ENCODE measurements at regions not wholly inside any gene's neighbourhood (a gene's known extent, or its start where the extent isn't known, plus 50 kb on each side); places are given as distances from the start of the nearest gene placed in this dataset.

- no peaks in the 10 kb centered on the region for H3K36me3 Mint-ChIP-seq (ENCODE audit: low read depth)
- no peak overlapping the region for H3K4me3 Mint-ChIP-seq
- no peaks in the 10 kb centered on the region for H3K27me3 Mint-ChIP-seq (ENCODE audit: low read depth)
- DNase-seq (ENCODE audit: low read depth, low spot score): no peak
- no peak overlapping the region for H3K27ac Mint-ChIP-seq (ENCODE audit: unreplicated experiment)
- peaks cover 14% of the 10 kb centered on the region for H3K4me1 Mint-ChIP-seq
- no peak for TF ChIP-seq CTCF (conservative IDR thresholded peaks at IDR 0.05)
- no peaks in the 10 kb centered on the region for H3K9me3 Mint-ChIP-seq
Observed at GRCh38 chr2:126408671-126409070, 247.3 kb upstream of the GYPC start.

- no peak for TF ChIP-seq CTCF (conservative IDR thresholded peaks at IDR 0.05)
- no peaks in the 10 kb centered on the region for H3K36me3 Mint-ChIP-seq (ENCODE audit: low read depth)
- H3K4me1 Mint-ChIP-seq: peaks cover 14% of the 10 kb centered on the region
- DNase-seq (ENCODE audit: low read depth, low spot score): no peak
- H3K4me3 Mint-ChIP-seq: no peak overlapping the region
- no peak overlapping the region for H3K27ac Mint-ChIP-seq (ENCODE audit: unreplicated experiment)
- no peaks in the 10 kb centered on the region for H3K27me3 Mint-ChIP-seq (ENCODE audit: low read depth)
- no peaks in the 10 kb centered on the region for H3K9me3 Mint-ChIP-seq
Observed at GRCh38 chr2:126409850-126410249, 246.1 kb upstream of the GYPC start.

GRCh38 chr2:126413079-126413478, 242.9 kb upstream of the GYPC start:
- Mint-ChIP-seq H3K27ac (ENCODE audit: unreplicated experiment) (no peak overlapping the region), H3K36me3 (ENCODE audit: low read depth) (peaks cover 2% of the 10 kb centered on the region), H3K9me3 (peaks cover 2% of the 10 kb centered on the region), H3K4me3 (no peak overlapping the region), H3K4me1 (peaks cover 9% of the 10 kb centered on the region), H3K27me3 (ENCODE audit: low read depth) (no peaks in the 10 kb centered on the region)
- no peak for TF ChIP-seq CTCF (conservative IDR thresholded peaks at IDR 0.05)
- DNase-seq (ENCODE audit: low read depth, low spot score): no peak

GRCh38 chr2:126419403-126419802, 236.6 kb upstream of the GYPC start:
- H3K36me3 Mint-ChIP-seq (ENCODE audit: low read depth): peaks cover 14% of the 10 kb centered on the region
- TF ChIP-seq CTCF (conservative IDR thresholded peaks at IDR 0.05): no peak
- peaks cover 18% of the 10 kb centered on the region for H3K9me3 Mint-ChIP-seq

GRCh38 chr2:126425943-126426342, 230.0 kb upstream of the GYPC start:
- Mint-ChIP-seq H3K4me1 (no peaks in the 10 kb centered on the region), H3K27me3 (ENCODE audit: low read depth) (no peaks in the 10 kb centered on the region), H3K9me3 (peaks cover 3% of the 10 kb centered on the region), H3K27ac (ENCODE audit: unreplicated experiment) (no peak overlapping the region), H3K36me3 (ENCODE audit: low read depth) (peaks cover 2% of the 10 kb centered on the region), H3K4me3 (no peak overlapping the region)
- no peak for DNase-seq (ENCODE audit: low read depth, low spot score)
- TF ChIP-seq CTCF (conservative IDR thresholded peaks at IDR 0.05): no peak

More at GRCh38 chr2:126419403-126419802, 236.6 kb upstream of the GYPC start:
- DNase-seq (ENCODE audit: low read depth, low spot score): no peak
- no peaks in the 10 kb centered on the region for H3K4me1 Mint-ChIP-seq
- H3K4me3 Mint-ChIP-seq: no peak overlapping the region
- H3K27ac Mint-ChIP-seq (ENCODE audit: unreplicated experiment): no peak overlapping the region
- H3K27me3 Mint-ChIP-seq (ENCODE audit: low read depth): no peaks in the 10 kb centered on the region

GRCh38 chr2:126429103-126429502, 226.9 kb upstream of the GYPC start:
- Mint-ChIP-seq H3K27me3 (ENCODE audit: low read depth) (no peaks in the 10 kb centered on the region), H3K9me3 (no peaks in the 10 kb centered on the region)

More at GRCh38 chr2:126429103-126429502, 226.9 kb upstream of the GYPC start:
- no peak overlapping the region for H3K27ac Mint-ChIP-seq (ENCODE audit: unreplicated experiment)
- DNase-seq (ENCODE audit: low read depth, low spot score): no peak
- H3K4me3 Mint-ChIP-seq: no peak overlapping the region
- H3K4me1 Mint-ChIP-seq: no peaks in the 10 kb centered on the region
- TF ChIP-seq CTCF (conservative IDR thresholded peaks at IDR 0.05): no peak
- H3K36me3 Mint-ChIP-seq (ENCODE audit: low read depth): no peaks in the 10 kb centered on the region

Data from neural crest cell (in vitro differentiated cells).